ENCODE measurements at regions not wholly inside any gene's neighbourhood (a gene's known extent, or its start where the extent isn't known, plus 50 kb on each side); places are given as distances from the start of the nearest gene placed in this dataset.

- in situ Hi-C loops (cut with MboI; ENCODE audit: low pct_unique_long_range_greater_than_20kb, low sequenced_read_pairs, unreplicated experiment): loop anchor here (10.0 kb wide), 2 partner anchors 494 to 784 kb away; no protein-coding TSS in a partner anchor
- DNase-seq (ENCODE audit: low spot score): no peak
- TF ChIP-seq, protein P1, sequence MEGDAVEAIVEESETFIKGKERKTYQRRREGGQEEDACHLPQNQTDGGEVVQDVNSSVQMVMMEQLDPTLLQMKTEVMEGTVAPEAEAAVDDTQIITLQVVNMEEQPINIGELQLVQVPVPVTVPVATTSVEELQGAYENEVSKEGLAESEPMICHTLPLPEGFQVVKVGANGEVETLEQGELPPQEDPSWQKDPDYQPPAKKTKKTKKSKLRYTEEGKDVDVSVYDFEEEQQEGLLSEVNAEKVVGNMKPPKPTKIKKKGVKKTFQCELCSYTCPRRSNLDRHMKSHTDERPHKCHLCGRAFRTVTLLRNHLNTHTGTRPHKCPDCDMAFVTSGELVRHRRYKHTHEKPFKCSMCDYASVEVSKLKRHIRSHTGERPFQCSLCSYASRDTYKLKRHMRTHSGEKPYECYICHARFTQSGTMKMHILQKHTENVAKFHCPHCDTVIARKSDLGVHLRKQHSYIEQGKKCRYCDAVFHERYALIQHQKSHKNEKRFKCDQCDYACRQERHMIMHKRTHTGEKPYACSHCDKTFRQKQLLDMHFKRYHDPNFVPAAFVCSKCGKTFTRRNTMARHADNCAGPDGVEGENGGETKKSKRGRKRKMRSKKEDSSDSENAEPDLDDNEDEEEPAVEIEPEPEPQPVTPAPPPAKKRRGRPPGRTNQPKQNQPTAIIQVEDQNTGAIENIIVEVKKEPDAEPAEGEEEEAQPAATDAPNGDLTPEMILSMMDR (IDR thresholded peaks at IDR 0.05; ENCODE audit: extremely low read depth, insufficient read depth, missing control alignments): no peak
Measured at GRCh38 chr2:207479198-207479785, 50.5 kb upstream of the CREB1 start.
